Suppressor macrophage treated with lipopolysaccharide for 4 hours (primary cell): ENCODE measurements at regions not wholly inside any gene's neighbourhood (a gene's known extent, or its start where the extent isn't known, plus 50 kb on each side); places are given as distances from the start of the nearest gene placed in this dataset.
A peak's percentile ranks its signal among the peaks of the same experiment; 100 is the strongest.

Source experiments
- DNase-seq: peaks from one replicate; pipeline ENCODE4 v3.0.0-alpha.2; 2020

GRCh38 chr4:14184265-14184664, 556.7 kb upstream of the BOD1L1 start:
- DNase-seq = no peak

- no peak for DNase-seq
These were observed 557.2 kb upstream of the BOD1L1 start for GRCh38 chr4:14184767-14185166.

DNA sequence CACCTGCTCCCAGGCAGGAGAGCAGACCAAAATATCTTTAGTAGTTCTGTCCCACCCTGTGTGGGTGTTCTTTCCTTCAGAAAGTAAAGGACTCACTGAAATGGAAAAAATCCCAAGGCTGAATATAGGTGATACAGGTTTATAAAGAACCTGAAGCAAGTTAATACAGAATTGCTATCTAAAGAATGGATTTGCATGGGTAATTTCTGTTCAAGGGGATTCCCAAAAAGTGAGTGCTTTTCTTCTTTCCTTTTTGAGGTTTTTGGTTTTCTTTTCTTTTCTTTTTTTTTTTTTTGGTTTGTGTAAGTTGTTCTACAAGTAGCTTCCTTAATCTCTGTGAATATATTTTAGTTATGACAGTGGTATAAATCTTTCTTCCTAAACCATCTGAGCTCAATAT, 560.7 kb upstream of the BOD1L1 start:
- no peak for DNase-seq

DNA sequence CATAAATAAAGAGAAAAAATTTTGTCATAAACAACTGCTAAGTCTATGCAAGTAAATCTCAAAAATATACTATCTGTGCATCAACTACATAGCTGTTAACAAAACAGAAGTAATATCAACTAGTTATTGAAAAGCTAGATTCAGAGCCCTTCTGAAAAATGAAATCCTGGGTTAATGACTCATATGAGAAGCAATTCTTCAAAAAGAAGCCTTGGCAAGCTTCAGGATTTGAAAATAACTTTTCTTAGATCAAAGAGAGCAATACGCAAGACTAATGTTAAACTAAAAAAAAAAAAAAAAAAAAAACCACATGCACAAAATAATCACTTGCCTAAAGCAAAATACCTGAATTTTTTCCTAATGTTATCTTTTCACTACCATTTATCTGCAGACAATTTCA, 566.1 kb upstream of the BOD1L1 start:
- DNase-seq = no peak

GRCh38 chr4:14196131-14196530, 568.6 kb upstream of the BOD1L1 start:
- peak; percentile 47 for DNase-seq

DNA sequence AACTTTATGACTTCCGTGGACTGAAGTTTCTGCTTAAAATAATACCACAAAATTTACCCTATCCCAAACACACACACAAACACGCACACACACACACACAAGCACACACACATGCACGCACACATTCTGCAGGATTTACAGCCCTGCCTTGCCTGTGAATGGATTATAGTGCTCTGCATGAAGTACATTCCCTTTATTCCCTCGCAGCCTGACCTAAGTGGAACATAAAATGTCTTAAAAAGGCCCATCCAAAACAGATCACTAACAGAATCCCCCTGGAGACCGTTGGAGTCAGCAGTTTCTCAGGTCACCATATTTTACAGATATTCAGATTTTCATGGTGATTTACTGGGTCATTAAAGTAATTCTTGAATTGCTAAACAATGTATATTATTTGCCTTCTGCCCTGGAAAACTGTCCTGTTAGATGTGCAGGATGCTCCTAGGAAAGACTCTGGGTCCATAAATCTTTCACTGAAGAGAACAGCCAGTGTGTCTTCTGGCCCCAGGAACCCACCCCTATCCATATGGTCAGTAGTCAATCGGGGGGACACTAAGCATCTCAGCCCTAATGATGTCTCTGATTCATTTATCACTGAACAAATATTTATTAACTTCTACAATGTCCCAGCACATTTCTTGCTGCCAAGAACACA, 587.7 kb upstream of the BOD1L1 start:
- no peak for DNase-seq

DNA sequence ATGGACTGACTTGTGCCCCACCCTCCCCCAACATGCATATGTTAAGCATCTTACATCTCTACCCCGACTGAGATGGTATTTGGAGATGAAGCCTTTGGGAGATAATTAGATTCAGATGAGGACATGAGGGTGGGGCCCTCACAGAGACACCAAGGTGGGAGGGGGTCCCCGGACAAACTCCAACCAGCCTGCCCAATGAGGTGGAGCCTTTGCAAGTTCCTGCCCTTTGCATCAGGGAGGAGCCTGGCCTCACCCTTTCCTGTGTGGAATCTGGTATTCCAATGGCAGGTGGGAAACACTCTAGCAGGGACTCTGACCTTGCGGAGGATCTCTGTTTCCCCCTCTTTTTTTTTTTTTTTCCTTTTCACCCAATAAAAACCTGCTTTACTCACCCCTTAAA, 589.9 kb upstream of the BOD1L1 start:
- DNase-seq = no peak

DNA sequence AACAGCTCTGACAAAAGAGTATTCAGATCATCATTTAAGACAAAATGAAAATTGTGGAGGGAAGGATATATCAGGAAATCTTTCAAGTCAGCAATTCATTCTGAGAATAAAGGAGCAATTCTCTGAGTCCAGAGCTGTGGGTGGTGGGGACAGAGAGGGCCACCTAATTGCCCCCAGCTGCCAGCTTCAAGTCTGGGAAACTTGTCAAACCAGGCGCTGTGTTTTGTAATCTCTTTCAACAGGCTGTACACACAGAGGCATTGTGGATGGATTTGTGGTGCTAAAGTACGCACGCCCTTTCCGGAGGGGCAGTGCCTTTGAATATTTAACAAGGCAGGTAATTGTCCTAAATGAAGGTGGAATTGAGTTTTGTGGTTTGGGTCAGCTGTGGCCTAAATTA, 591.1 kb upstream of the BOD1L1 start:
- no peak for DNase-seq

- DNase-seq = no peak
These were observed 593.7 kb upstream of the BOD1L1 start for GRCh38 chr4:14221176-14221575.

GRCh38 chr4:14222377-14223029, 595.0 kb upstream of the BOD1L1 start:
- no peak for DNase-seq

GRCh38 chr4:14223461-14223860, 595.9 kb upstream of the BOD1L1 start:
- DNase-seq = no peak

- DNase-seq = no peak
These were observed 598.2 kb upstream of the BOD1L1 start for GRCh38 chr4:14225688-14226207.

- DNase-seq = no peak
These were observed 605.6 kb upstream of the BOD1L1 start for GRCh38 chr4:14233126-14233525.

GRCh38 chr4:14234307-14234706, 606.8 kb upstream of the BOD1L1 start:
- no peak for DNase-seq

DNA sequence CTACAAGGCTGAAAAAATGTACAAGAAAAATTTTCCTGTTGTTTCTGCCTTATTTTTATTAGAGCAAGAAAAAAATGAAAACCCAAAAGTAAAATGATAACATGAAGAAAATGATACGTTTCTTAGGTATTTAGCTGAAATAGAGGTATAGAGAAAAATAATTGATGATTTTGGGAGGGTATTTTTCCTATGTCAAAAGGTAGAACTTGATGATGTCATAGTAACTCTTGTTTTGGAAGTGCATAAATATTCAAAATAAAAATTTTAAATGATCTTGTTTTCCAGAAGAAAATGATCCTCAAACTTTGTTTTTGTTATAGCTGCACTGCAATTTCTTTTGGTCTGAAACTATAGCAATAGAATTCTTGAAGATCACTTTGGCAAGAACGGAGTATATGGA, 608.8 kb upstream of the BOD1L1 start:
- no peak for DNase-seq

- DNase-seq = no peak
These were observed 610.4 kb upstream of the BOD1L1 start for GRCh38 chr4:14237911-14238310.

- no peak for DNase-seq
These were observed 614.0 kb upstream of the BOD1L1 start for GRCh38 chr4:14241574-14241973.

DNA sequence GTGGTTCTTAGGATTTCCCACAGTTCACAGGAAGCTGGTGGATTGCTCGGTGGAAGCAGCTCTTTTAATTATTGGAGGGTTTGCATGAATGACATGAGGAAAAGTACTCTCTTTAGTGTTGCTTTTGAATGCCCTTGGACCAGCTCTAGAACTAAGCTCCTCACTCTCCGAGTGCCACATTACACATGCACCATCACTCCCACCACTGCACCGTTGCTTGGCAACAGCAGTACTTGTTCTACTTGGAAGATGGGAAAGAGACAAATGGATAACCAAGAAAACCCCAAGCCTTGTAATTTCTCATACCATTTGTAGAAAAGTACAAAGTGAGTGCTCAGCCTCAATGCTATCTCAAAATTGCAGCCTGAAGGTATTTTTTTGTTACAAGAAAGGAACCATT, 620.2 kb upstream of the BOD1L1 start:
- no peak for DNase-seq

DNA sequence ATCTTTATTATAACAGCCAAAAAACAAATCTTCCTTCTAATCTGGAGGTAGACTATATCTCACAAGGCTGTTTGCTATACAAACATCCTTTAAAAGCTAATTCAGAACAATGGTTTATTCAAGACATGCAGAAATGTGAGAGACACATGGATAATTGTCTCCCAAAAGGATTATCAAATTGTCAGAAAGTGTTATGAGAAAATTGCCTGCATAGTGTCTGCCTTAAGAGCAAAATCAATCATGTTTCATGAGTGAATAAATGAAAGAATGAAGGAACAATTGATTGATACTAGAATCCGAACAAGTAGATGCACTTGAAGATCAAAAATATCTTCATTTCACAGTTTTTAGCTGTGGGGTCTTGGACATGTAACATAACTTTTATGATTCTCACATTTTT, 621.7 kb upstream of the BOD1L1 start:
- no peak for DNase-seq

GRCh38 chr4:14254252-14254651, 626.7 kb upstream of the BOD1L1 start:
- peak; percentile 33 for DNase-seq

DNA sequence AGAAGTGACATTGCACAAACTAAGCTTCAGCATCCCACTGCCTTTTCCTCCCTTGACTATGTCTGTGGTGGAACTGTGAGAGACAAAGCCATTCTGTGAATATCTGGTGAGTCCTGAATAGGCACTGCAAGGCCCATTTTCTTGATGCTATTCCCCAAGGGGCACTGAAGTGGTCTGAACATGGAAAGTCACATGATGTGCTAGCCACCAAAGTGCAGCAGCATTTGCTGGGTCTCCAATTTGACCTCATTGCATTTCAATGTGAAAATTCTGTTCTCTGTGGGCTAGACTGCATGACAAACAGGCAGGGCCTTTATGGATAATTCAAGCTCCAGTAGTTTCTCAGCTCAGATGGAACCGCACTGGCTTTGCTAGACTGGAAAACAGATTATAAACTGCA, 627.4 kb upstream of the BOD1L1 start:
- DNase-seq = no peak

DNA sequence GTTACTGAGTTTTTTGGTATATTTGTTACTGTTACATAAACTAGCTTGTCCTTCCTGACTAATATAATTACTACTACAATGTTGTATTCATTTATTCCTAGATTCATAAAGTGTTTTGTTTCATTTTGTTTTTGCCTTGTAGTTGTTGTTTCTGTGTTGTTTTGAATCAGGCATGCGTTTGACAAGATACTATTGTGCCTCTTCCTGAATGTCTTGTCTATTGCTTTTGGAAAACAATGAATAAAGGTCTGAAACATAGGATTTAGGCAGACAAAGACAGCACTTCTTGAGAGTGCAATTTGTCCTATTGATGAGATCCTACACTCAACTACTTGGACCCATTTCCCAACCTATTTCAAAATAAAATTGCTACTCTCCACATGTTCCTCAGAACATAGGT, 630.4 kb upstream of the BOD1L1 start:
- DNase-seq = no peak

- DNase-seq = no peak
These were observed 632.4 kb upstream of the BOD1L1 start for GRCh38 chr4:14259936-14260335.

DNA sequence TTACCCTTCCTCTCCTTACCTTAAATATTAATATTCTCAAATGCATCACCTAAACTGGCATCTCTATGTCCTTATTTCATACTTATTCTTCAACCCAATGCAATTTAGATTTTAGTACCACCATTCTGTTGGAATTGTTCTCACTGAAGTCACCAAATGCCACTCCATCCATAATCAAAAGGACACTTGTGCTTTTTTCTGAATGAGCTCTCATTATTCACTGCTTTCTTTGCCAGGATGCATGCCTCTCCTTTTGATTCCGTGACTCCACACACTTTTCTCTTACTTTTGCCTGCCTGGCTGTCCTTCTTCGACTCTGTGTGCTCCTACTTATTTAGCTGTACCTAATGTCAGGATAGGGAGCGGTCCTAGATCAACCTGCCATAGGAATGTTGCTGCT, 633.1 kb upstream of the BOD1L1 start:
- no peak for DNase-seq

DNA sequence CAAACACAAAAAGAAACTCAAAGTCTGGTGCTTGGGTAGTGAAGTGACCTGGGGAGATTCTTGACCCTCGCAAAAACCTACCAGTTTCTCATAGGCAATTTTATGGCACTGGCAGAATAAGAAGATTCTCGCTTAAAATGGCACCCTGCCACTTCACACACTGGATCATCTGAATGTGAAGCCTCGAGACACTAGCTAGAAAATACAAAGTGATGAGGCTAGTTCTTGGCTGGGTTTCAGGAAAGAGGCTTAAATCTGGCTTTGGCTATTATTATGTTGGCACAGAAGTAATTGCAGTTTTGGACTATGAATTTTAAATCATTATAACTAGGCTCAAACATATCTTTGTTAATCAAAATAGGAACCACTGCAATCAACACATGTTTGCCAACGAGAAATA, 634.7 kb upstream of the BOD1L1 start:
- DNase-seq = no peak
